ENCODE measurements at regions not wholly inside any gene's neighbourhood (a gene's known extent, or its start where the extent isn't known, plus 50 kb on each side); places are given as distances from the start of the nearest gene placed in this dataset.

GRCh38 chr5:34491251-34491620 is 164.9 kb upstream of the RAI14 start:
- no peak overlapping the region for H3K27ac ChIP-seq (ENCODE audit: low read depth in 2 of 2, low read length in 2 of 2)
- no peak for DNase-seq

GRCh38 chr5:34494111-34494755 is 161.9 kb upstream of the RAI14 start:
- H3K4me3 ChIP-seq (ENCODE audit: low read length in 3 of 3): no peak overlapping the region
- H3K4me1 ChIP-seq (ENCODE audit: control insufficient read depth in 2 of 3, insufficient read depth in 2 of 3, low read depth in 1 of 3, low read length in 3 of 3): no peaks in the 10 kb centered on the region
- H3K27me3 ChIP-seq (ENCODE audit: control insufficient read depth, insufficient read depth, low read length): no peaks in the 10 kb centered on the region
- H3K9ac ChIP-seq (ENCODE audit: low read length in 3 of 3): no peak overlapping the region
- no peak overlapping the region for H3K27ac ChIP-seq (ENCODE audit: low read depth in 2 of 2, low read length in 2 of 2)
- TF ChIP-seq CTCF (IDR thresholded peaks at IDR 0.05; ENCODE audit: borderline replicate concordance, extremely low read depth, insufficient read depth): no peak
- FAIRE-seq: no peak
- H3K36me3 ChIP-seq (ENCODE audit: control insufficient read depth in 2 of 3, insufficient read depth in 3 of 3, low read length in 3 of 3): no peaks in the 10 kb centered on the region
- no peak for DNase-seq
- no peaks in the 10 kb centered on the region for H3K9me3 ChIP-seq (ENCODE audit: control insufficient read depth in 2 of 3, insufficient read depth in 1 of 3, low read length in 3 of 3)
- intact Hi-C loops (cut with DNase I): no loop called here

More at GRCh38 chr5:34491251-34491620, 164.9 kb upstream of the RAI14 start:
- no peak for FAIRE-seq
- no peak for TF ChIP-seq CTCF (IDR thresholded peaks at IDR 0.05; ENCODE audit: borderline replicate concordance, extremely low read depth, insufficient read depth)
- Histone ChIP-seq H3K4me1 (ENCODE audit: control insufficient read depth in 2 of 3, insufficient read depth in 2 of 3, low read depth in 1 of 3, low read length in 3 of 3) (peaks cover 0 to 14% (median 6%) of the 10 kb centered on the region in 3 donors), H3K9ac (ENCODE audit: low read length in 3 of 3) (no peak overlapping the region), H3K27me3 (ENCODE audit: control insufficient read depth, insufficient read depth, low read length) (no peaks in the 10 kb centered on the region), H3K36me3 (ENCODE audit: control insufficient read depth in 2 of 3, insufficient read depth in 3 of 3, low read length in 3 of 3) (no peaks in the 10 kb centered on the region), H3K4me3 (ENCODE audit: low read length in 3 of 3) (no peak overlapping the region), H3K9me3 (ENCODE audit: control insufficient read depth in 2 of 3, insufficient read depth in 1 of 3, low read length in 3 of 3) (no peaks in the 10 kb centered on the region)
- intact Hi-C loops (cut with DNase I): no loop called here

- no peaks in the 10 kb centered on the region for H3K9me3 ChIP-seq (ENCODE audit: control insufficient read depth in 2 of 3, insufficient read depth in 1 of 3, low read length in 3 of 3)
- intact Hi-C loops (cut with DNase I): no loop called here
- FAIRE-seq: no peak
Measured at GRCh38 chr5:34495178-34495577, 160.9 kb upstream of the RAI14 start.

More at GRCh38 chr5:34495178-34495577, 160.9 kb upstream of the RAI14 start:
- Histone ChIP-seq H3K4me3 (ENCODE audit: low read length in 3 of 3) (no peak overlapping the region), H3K27me3 (ENCODE audit: control insufficient read depth, insufficient read depth, low read length) (no peaks in the 10 kb centered on the region), H3K27ac (ENCODE audit: low read depth in 2 of 2, low read length in 2 of 2) (no peak overlapping the region), H3K36me3 (ENCODE audit: control insufficient read depth in 2 of 3, insufficient read depth in 3 of 3, low read length in 3 of 3) (no peaks in the 10 kb centered on the region), H3K9ac (ENCODE audit: low read length in 3 of 3) (no peak overlapping the region), H3K4me1 (ENCODE audit: control insufficient read depth in 2 of 3, insufficient read depth in 2 of 3, low read depth in 1 of 3, low read length in 3 of 3) (no peaks in the 10 kb centered on the region)
- DNase-seq: no peak
- TF ChIP-seq CTCF (IDR thresholded peaks at IDR 0.05; ENCODE audit: borderline replicate concordance, extremely low read depth, insufficient read depth): no peak
